SU-DHL-6 (cell line): ENCODE measurements at regions not wholly inside any gene's neighbourhood (a gene's known extent, or its start where the extent isn't known, plus 50 kb on each side); places are given as distances from the start of the nearest gene placed in this dataset.

ENCODE experiments used
- EZH2phosphoT487 ChIP-seq: fragments of 200-600 bp; sonication (generic), shearing (Covaris generic); conservative IDR thresholded peaks from 2 replicates; pipeline ENCODE4 v1.6.1; 2018; ENCODE audit warnings: mild to moderate bottlenecking, antibody characterized with exemption, low read length, moderate library complexity, mixed read lengths
- TF ChIP-seq, protein P1 (sequence below): fragments of 200-600 bp; sonication (generic); IDR thresholded peaks from one replicate; pipeline ENCODE4 v1.5.1; 2017; ENCODE audit warnings: antibody characterized with exemption, mild to moderate bottlenecking, low read length, moderate library complexity; ENCODE audit not compliant: insufficient read depth, poor library complexity, severe bottlenecking

DNA sequence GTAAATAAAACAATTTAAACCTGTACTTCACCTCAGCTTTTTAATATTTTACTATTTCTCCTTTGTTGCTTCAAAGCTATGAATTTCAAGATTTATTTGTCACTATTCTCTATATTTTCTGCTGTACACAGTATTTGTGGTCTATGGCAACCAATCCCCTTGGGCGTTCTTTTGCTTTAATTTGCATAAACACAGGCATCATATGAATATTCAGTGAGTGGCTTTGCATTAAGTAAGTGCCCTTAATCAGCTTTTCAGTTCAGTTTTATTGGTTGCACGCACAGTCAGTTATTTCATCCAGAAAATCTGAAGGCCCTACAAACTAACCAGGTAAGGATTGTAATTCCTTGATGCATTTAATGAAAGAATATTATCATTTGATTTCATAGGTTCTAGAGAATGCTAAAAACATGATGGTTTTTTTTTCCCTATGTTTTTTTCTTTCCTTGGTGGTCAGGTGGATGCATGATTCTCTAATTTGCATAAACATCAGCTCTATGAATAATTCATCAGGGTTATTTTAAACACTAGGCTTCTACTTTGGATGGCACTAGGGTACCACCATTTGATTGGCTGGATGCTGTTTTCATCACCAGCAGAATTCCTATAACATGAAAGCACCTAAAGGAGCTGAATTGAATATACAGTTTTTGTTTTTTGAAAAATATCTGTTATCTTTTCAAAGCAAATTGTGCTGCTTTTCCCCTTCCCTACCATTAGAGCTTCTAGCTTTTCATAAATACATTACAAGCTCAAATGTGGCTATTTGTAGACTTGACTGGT, 249.2 kb upstream of the CCNH start:
- TF ChIP-seq, protein P1, sequence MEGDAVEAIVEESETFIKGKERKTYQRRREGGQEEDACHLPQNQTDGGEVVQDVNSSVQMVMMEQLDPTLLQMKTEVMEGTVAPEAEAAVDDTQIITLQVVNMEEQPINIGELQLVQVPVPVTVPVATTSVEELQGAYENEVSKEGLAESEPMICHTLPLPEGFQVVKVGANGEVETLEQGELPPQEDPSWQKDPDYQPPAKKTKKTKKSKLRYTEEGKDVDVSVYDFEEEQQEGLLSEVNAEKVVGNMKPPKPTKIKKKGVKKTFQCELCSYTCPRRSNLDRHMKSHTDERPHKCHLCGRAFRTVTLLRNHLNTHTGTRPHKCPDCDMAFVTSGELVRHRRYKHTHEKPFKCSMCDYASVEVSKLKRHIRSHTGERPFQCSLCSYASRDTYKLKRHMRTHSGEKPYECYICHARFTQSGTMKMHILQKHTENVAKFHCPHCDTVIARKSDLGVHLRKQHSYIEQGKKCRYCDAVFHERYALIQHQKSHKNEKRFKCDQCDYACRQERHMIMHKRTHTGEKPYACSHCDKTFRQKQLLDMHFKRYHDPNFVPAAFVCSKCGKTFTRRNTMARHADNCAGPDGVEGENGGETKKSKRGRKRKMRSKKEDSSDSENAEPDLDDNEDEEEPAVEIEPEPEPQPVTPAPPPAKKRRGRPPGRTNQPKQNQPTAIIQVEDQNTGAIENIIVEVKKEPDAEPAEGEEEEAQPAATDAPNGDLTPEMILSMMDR = no peak
- no peak for TF ChIP-seq EZH2phosphoT487
